ENCODE measurements at regions not wholly inside any gene's neighbourhood (a gene's known extent, or its start where the extent isn't known, plus 50 kb on each side); places are given as distances from the start of the nearest gene placed in this dataset.

GRCh38 chr4:126267689-126268088, 952.9 kb downstream of the FAT4 start:
- Mint-ChIP-seq H3K36me3 (ENCODE audit: low read depth, unreplicated experiment) (no peaks in the 10 kb centered on the region), H3K27ac (ENCODE audit: unreplicated experiment) (no peak overlapping the region), H3K27me3 (ENCODE audit: unreplicated experiment) (no peaks in the 10 kb centered on the region), H3K4me3 (ENCODE audit: unreplicated experiment) (no peak overlapping the region), H3K4me1 (ENCODE audit: unreplicated experiment) (no peaks in the 10 kb centered on the region), H3K9me3 (ENCODE audit: unreplicated experiment) (no peaks in the 10 kb centered on the region)
- DNase-seq (ENCODE audit: low spot score) = no peak
- TF ChIP-seq CTCF (IDR thresholded peaks at IDR 0.05; ENCODE audit: unreplicated experiment) = no peak

GRCh38 chr4:126268106-126268505, 953.4 kb downstream of the FAT4 start:
- Mint-ChIP-seq H3K27ac (ENCODE audit: unreplicated experiment) (no peak overlapping the region), H3K4me3 (ENCODE audit: unreplicated experiment) (no peak overlapping the region), H3K9me3 (ENCODE audit: unreplicated experiment) (no peaks in the 10 kb centered on the region), H3K36me3 (ENCODE audit: low read depth, unreplicated experiment) (no peaks in the 10 kb centered on the region), H3K4me1 (ENCODE audit: unreplicated experiment) (no peaks in the 10 kb centered on the region), H3K27me3 (ENCODE audit: unreplicated experiment) (no peaks in the 10 kb centered on the region)
- no peak for TF ChIP-seq CTCF (IDR thresholded peaks at IDR 0.05; ENCODE audit: unreplicated experiment)
- DNase-seq (ENCODE audit: low spot score) = no peak

- Mint-ChIP-seq H3K4me1 (ENCODE audit: unreplicated experiment) (no peaks in the 10 kb centered on the region), H3K4me3 (ENCODE audit: unreplicated experiment) (no peak overlapping the region), H3K36me3 (ENCODE audit: low read depth, unreplicated experiment) (no peaks in the 10 kb centered on the region), H3K9me3 (ENCODE audit: unreplicated experiment) (no peaks in the 10 kb centered on the region), H3K27me3 (ENCODE audit: unreplicated experiment) (no peaks in the 10 kb centered on the region), H3K27ac (ENCODE audit: unreplicated experiment) (no peak overlapping the region)
- no peak for TF ChIP-seq CTCF (IDR thresholded peaks at IDR 0.05; ENCODE audit: unreplicated experiment)
- DNase-seq (ENCODE audit: low spot score) = no peak
Measured at GRCh38 chr4:126269106-126269505, 954.4 kb downstream of the FAT4 start.

GRCh38 chr4:126271292-126271691, 956.5 kb downstream of the FAT4 start:
- Mint-ChIP-seq H3K9me3 (ENCODE audit: unreplicated experiment) (no peaks in the 10 kb centered on the region), H3K4me1 (ENCODE audit: unreplicated experiment) (no peaks in the 10 kb centered on the region), H3K4me3 (ENCODE audit: unreplicated experiment) (no peak overlapping the region), H3K36me3 (ENCODE audit: low read depth, unreplicated experiment) (no peaks in the 10 kb centered on the region), H3K27ac (ENCODE audit: unreplicated experiment) (no peak overlapping the region), H3K27me3 (ENCODE audit: unreplicated experiment) (no peaks in the 10 kb centered on the region)
- no peak for DNase-seq (ENCODE audit: low spot score)
- TF ChIP-seq CTCF (IDR thresholded peaks at IDR 0.05; ENCODE audit: unreplicated experiment) = no peak

- no peaks in the 10 kb centered on the region for H3K9me3 Mint-ChIP-seq (ENCODE audit: unreplicated experiment)
- H3K4me1 Mint-ChIP-seq (ENCODE audit: unreplicated experiment) = peaks cover 3% of the 10 kb centered on the region
- DNase-seq (ENCODE audit: low spot score) = no peak
- H3K27ac Mint-ChIP-seq (ENCODE audit: unreplicated experiment) = no peak overlapping the region
- no peak for TF ChIP-seq CTCF (IDR thresholded peaks at IDR 0.05; ENCODE audit: unreplicated experiment)
- H3K4me3 Mint-ChIP-seq (ENCODE audit: unreplicated experiment) = no peak overlapping the region
- H3K36me3 Mint-ChIP-seq (ENCODE audit: low read depth, unreplicated experiment) = no peaks in the 10 kb centered on the region
- no peaks in the 10 kb centered on the region for H3K27me3 Mint-ChIP-seq (ENCODE audit: unreplicated experiment)
Measured at GRCh38 chr4:126273746-126274145, 959.0 kb downstream of the FAT4 start.
